GM12891 (cell line): ENCODE measurements at regions not wholly inside any gene's neighbourhood (a gene's known extent, or its start where the extent isn't known, plus 50 kb on each side); places are given as distances from the start of the nearest gene placed in this dataset.
"Not testable (repeated sequence)": the region's sequence is repeated elsewhere in the genome, so short reads cannot be mapped to it uniquely, and the experiment has no call there.

Source experiments
- DNase-seq: peaks from one replicate; pipeline ENCODE4 v3.0.0; 2011; ENCODE audit warnings: low spot score; ENCODE audit not compliant: insufficient read length
- FAIRE-seq: peaks from 2 replicates; lab custom pipeline; 2011; peaks lifted over from hg19 to GRCh38; lab: Jason Lieb, UNC
- PAX5 ChIP-seq: IDR thresholded peaks from 2 replicates; pipeline ENCODE4 v1.6.1; 2011; ENCODE audit warnings: low read length, moderate library complexity, mild to moderate bottlenecking; ENCODE audit not compliant: insufficient read depth, severe bottlenecking
- POLR2A ChIP-seq: IDR thresholded peaks from 2 replicates; pipeline ENCODE4 v1.6.1; 2011; ENCODE audit warnings: low read depth, low read length, control low read depth
- POLR2AphosphoS5 ChIP-seq: IDR thresholded peaks from 2 replicates; pipeline ENCODE4 v1.6.1; 2011; ENCODE audit warnings: low read depth, low read length, control low read depth
- POU2F2 ChIP-seq: IDR thresholded peaks from 2 replicates; pipeline ENCODE4 v1.6.1; 2011; ENCODE audit warnings: low read depth, mild to moderate bottlenecking, control low read depth, low read length, moderate library complexity
- SPI1 ChIP-seq: IDR thresholded peaks from 2 replicates; pipeline ENCODE4 v1.6.1; 2011; ENCODE audit warnings: low read depth, low read length, control low read depth
- TAF1 ChIP-seq: IDR thresholded peaks from 2 replicates; pipeline ENCODE4 v1.6.1; 2011; ENCODE audit warnings: low read depth, low read length, control low read depth

- TF ChIP-seq TAF1 (no peak), POLR2AphosphoS5 (no peak), POLR2A (no peak), PAX5 (no peak), SPI1 (no peak), POU2F2 (no peak)
- FAIRE-seq (no peak), DNase-seq (no peak)
These were observed 242.2 kb downstream of the BLID start for GRCh38 chr11:121873766-121874165.

GRCh38 chr11:121872356-121872755 is 243.7 kb downstream of the BLID start:
- DNase-seq = no peak
- TF ChIP-seq POU2F2 = no peak
- TF ChIP-seq TAF1 = no peak
- TF ChIP-seq POLR2A = no peak
- no peak for TF ChIP-seq PAX5
- TF ChIP-seq SPI1 = no peak
- TF ChIP-seq POLR2AphosphoS5 = no peak
- FAIRE-seq = no peak

GRCh38 chr11:121870206-121871045 is 245.6 kb downstream of the BLID start:
- FAIRE-seq = no peak
- no peak for TF ChIP-seq SPI1
- TF ChIP-seq PAX5 = no peak
- no peak for TF ChIP-seq POU2F2
- no peak for TF ChIP-seq POLR2A
- no peak for TF ChIP-seq TAF1
- TF ChIP-seq POLR2AphosphoS5 = no peak
- no peak for DNase-seq

- no peak for TF ChIP-seq SPI1
- no peak for TF ChIP-seq POLR2A
- no peak for TF ChIP-seq POLR2AphosphoS5
- TF ChIP-seq POU2F2 = no peak
- TF ChIP-seq PAX5 = no peak
- no peak for TF ChIP-seq TAF1
- DNase-seq (no peak), FAIRE-seq (no peak)
These were observed 246.5 kb downstream of the BLID start for GRCh38 chr11:121869478-121869877.

GRCh38 chr11:121866754-121867153 is 249.3 kb downstream of the BLID start:
- no peak for DNase-seq
- no peak for FAIRE-seq
- TF ChIP-seq TAF1 (no peak), POLR2AphosphoS5 (no peak), POLR2A (no peak), PAX5 (no peak), POU2F2 (no peak), SPI1 (no peak)

GRCh38 chr11:121864660-121865059 is 251.4 kb downstream of the BLID start:
- TF ChIP-seq POLR2AphosphoS5 = no peak
- DNase-seq = no peak

GRCh38 chr11:121863126-121863525 is 252.9 kb downstream of the BLID start:
- FAIRE-seq (no peak), DNase-seq (no peak)
- TF ChIP-seq POLR2AphosphoS5 (no peak), POLR2A (no peak), PAX5 (no peak), SPI1 (no peak), POU2F2 (no peak), TAF1 (no peak)

More at GRCh38 chr11:121864660-121865059, 251.4 kb downstream of the BLID start:
- FAIRE-seq = no peak

GRCh38 chr11:121855138-121855537 is 260.9 kb downstream of the BLID start:
- FAIRE-seq, DNase-seq: not testable (repeated sequence)

GRCh38 chr11:121844016-121844415 is 272.0 kb downstream of the BLID start:
- no peak for TF ChIP-seq PAX5
- TF ChIP-seq TAF1 = no peak
- DNase-seq = no peak
- no peak for FAIRE-seq

GRCh38 chr11:121842192-121842585 is 273.8 kb downstream of the BLID start:
- no peak for FAIRE-seq
- DNase-seq = no peak
- TF ChIP-seq TAF1 (no peak), POU2F2 (no peak), SPI1 (no peak), POLR2AphosphoS5 (no peak), PAX5 (no peak), POLR2A (no peak)
